Calu3 (cell line): ENCODE measurements at regions not wholly inside any gene's neighbourhood (a gene's known extent, or its start where the extent isn't known, plus 50 kb on each side); places are given as distances from the start of the nearest gene placed in this dataset.

Experiments used
- BruUV-seq: library from RNA; stranded (reverse); fragments of 400-500 nt; replicated peaks from 2 replicates; lab custom pipeline; 2021; lab: Mats Ljungman, UMichigan
- CTCF ChIA-PET: fragments of 300-600 bp; sonication (Branson Sonifier 250); formaldehyde crosslinking; loops from one replicate; lab custom pipeline; 2022; ENCODE audit warnings: antibody characterized with exemption; lab: Charles Lee
- DNase-seq: peaks from one replicate; pipeline ENCODE4 v3.0.0; 2022
- H3K27ac Mint-ChIP-seq: one replicate; pipeline ENCODE4 v1.8.0; 2022; ENCODE audit warnings: mixed read lengths; ENCODE audit not compliant: unreplicated experiment
- H3K27me3 Mint-ChIP-seq: one replicate; pipeline ENCODE4 v1.8.0; 2022; ENCODE audit warnings: mixed read lengths; ENCODE audit not compliant: unreplicated experiment
- H3K36me3 Mint-ChIP-seq: one replicate; pipeline ENCODE4 v1.8.0; 2022; ENCODE audit warnings: mild to moderate bottlenecking, moderate library complexity, mixed read lengths; ENCODE audit not compliant: insufficient read depth, unreplicated experiment
- H3K4me1 Mint-ChIP-seq: one replicate; pipeline ENCODE4 v1.8.0; 2022; ENCODE audit warnings: mild to moderate bottlenecking, low read depth, mixed read lengths; ENCODE audit not compliant: unreplicated experiment
- H3K4me3 Mint-ChIP-seq: one replicate; pipeline ENCODE4 v1.8.0; 2022; ENCODE audit warnings: mild to moderate bottlenecking, low read depth, moderate library complexity, mixed read lengths; ENCODE audit not compliant: unreplicated experiment
- H3K9me3 Mint-ChIP-seq: one replicate; pipeline ENCODE4 v1.8.0; 2022; ENCODE audit warnings: low read depth, mixed read lengths; ENCODE audit not compliant: unreplicated experiment
- CTCF ChIP-seq: fragments of 200-600 bp; IDR thresholded peaks from one replicate; pipeline ENCODE4 v1.8.0; 2022; ENCODE audit warnings: antibody characterized with exemption; ENCODE audit not compliant: unreplicated experiment
- intact Hi-C: fragments of 100-400 bp; cut with micrococcal nuclease; formaldehyde crosslinking; loops from one replicate; pipeline ENCODE4 v1.10.0; 2022; ENCODE audit not compliant: unreplicated experiment

GRCh38 chr12:111227476-111228420 is 141.1 kb downstream of the PHETA1 start:
- no peak for TF ChIP-seq CTCF
- no peaks in the 10 kb centered on the region for H3K9me3 Mint-ChIP-seq
- peaks cover 79% of the 10 kb centered on the region for H3K27me3 Mint-ChIP-seq
- H3K36me3 Mint-ChIP-seq = no peaks in the 10 kb centered on the region
- no peak for DNase-seq
- CTCF ChIA-PET = no interaction called here
- intact Hi-C loops = no loop called here
- BruUV-seq = no TSS peak
- H3K4me3 Mint-ChIP-seq = no peak overlapping the region
- H3K27ac Mint-ChIP-seq = no peak overlapping the region
- no peaks in the 10 kb centered on the region for H3K4me1 Mint-ChIP-seq

- no peak for TF ChIP-seq CTCF
- DNase-seq = no peak
- no peaks in the 10 kb centered on the region for H3K4me1 Mint-ChIP-seq
- no peak overlapping the region for H3K27ac Mint-ChIP-seq
- intact Hi-C loops = no loop called here
- BruUV-seq = no TSS peak
- H3K27me3 Mint-ChIP-seq = peaks cover 86% of the 10 kb centered on the region
- H3K36me3 Mint-ChIP-seq = no peaks in the 10 kb centered on the region
- H3K4me3 Mint-ChIP-seq = no peak overlapping the region
- H3K9me3 Mint-ChIP-seq = no peaks in the 10 kb centered on the region
- CTCF ChIA-PET = no interaction called here
Observed at GRCh38 chr12:111226680-111227079, 142.2 kb downstream of the PHETA1 start.

GRCh38 chr12:111225307-111225706 is 143.6 kb downstream of the PHETA1 start:
- DNase-seq = no peak
- no peaks in the 10 kb centered on the region for H3K36me3 Mint-ChIP-seq
- intact Hi-C loops = no loop called here
- H3K4me1 Mint-ChIP-seq = no peaks in the 10 kb centered on the region
- H3K27ac Mint-ChIP-seq = no peak overlapping the region
- CTCF ChIA-PET = no interaction called here
- no peak for TF ChIP-seq CTCF
- H3K27me3 Mint-ChIP-seq = peaks cover 80% of the 10 kb centered on the region
- no peak overlapping the region for H3K4me3 Mint-ChIP-seq
- no TSS peak for BruUV-seq
- H3K9me3 Mint-ChIP-seq = no peaks in the 10 kb centered on the region

- Mint-ChIP-seq H3K9me3 (no peaks in the 10 kb centered on the region), H3K27me3 (peaks cover 79% of the 10 kb centered on the region), H3K36me3 (no peaks in the 10 kb centered on the region), H3K4me1 (no peaks in the 10 kb centered on the region), H3K27ac (no peak overlapping the region), H3K4me3 (no peak overlapping the region)
- no peak for TF ChIP-seq CTCF
- intact Hi-C loops = no loop called here
- CTCF ChIA-PET = interaction anchor here (0.5 kb wide), 1 partner anchor 1248 kb away, joined by 3 read pairs; no protein-coding TSS in a partner anchor
- no TSS peak for BruUV-seq
- no peak for DNase-seq
Observed at GRCh38 chr12:111224186-111225066, 144.5 kb downstream of the PHETA1 start.
